GM12865 (cell line): ENCODE measurements at regions not wholly inside any gene's neighbourhood (a gene's known extent, or its start where the extent isn't known, plus 50 kb on each side); places are given as distances from the start of the nearest gene placed in this dataset.

Experiments
- DNase-seq: peaks from one replicate; pipeline ENCODE4 v3.0.0; 2010; ENCODE audit warnings: low read depth
- H3K4me3 ChIP-seq: 2 replicates; pipeline ENCODE4 v1.5.1; 2011; ENCODE audit warnings: mild to moderate bottlenecking, low read depth, low read length, control low read depth
- CTCF ChIP-seq: IDR thresholded peaks from 2 replicates; pipeline ENCODE4 v1.5.1; 2011; ENCODE audit warnings: low read length, control low read depth, low read depth, inconsistent platforms; ENCODE audit not compliant: insufficient read depth; ENCODE audit errors: missing control alignments

GRCh38 chr5:4099386-4099785 is 503.8 kb downstream of the IRX1 start:
- TF ChIP-seq CTCF: no peak
- no peak overlapping the region for H3K4me3 ChIP-seq
- no peak for DNase-seq

GRCh38 chr5:4100739-4101138 is 505.1 kb downstream of the IRX1 start:
- no peak for DNase-seq
- TF ChIP-seq CTCF: no peak
- H3K4me3 ChIP-seq: no peak overlapping the region

- no peak for TF ChIP-seq CTCF
- no peak overlapping the region for H3K4me3 ChIP-seq
- no peak for DNase-seq
Measured at GRCh38 chr5:4101189-4101588, 505.6 kb downstream of the IRX1 start.

GRCh38 chr5:4104831-4105597 is 509.4 kb downstream of the IRX1 start:
- no peak overlapping the region for H3K4me3 ChIP-seq
- no peak for TF ChIP-seq CTCF
- DNase-seq: no peak

GRCh38 chr5:4108690-4109089 is 513.1 kb downstream of the IRX1 start:
- H3K4me3 ChIP-seq: no peak overlapping the region
- DNase-seq: no peak
- no peak for TF ChIP-seq CTCF

GRCh38 chr5:4113426-4113825 is 517.8 kb downstream of the IRX1 start:
- H3K4me3 ChIP-seq: no peak overlapping the region
- TF ChIP-seq CTCF: no peak
- no peak for DNase-seq

- no peak for TF ChIP-seq CTCF
Measured at GRCh38 chr5:4113905-4114304, 518.3 kb downstream of the IRX1 start.

More at GRCh38 chr5:4113905-4114304, 518.3 kb downstream of the IRX1 start:
- no peak overlapping the region for H3K4me3 ChIP-seq
- no peak for DNase-seq
